Erythroblast (primary cell): ENCODE measurements at regions not wholly inside any gene's neighbourhood (a gene's known extent, or its start where the extent isn't known, plus 50 kb on each side); places are given as distances from the start of the nearest gene placed in this dataset.

Experiments used
- GATA1 ChIP-seq: IDR thresholded peaks from 2 replicates; pipeline ENCODE4 v1.6.1; 2011; ENCODE audit warnings: low read depth, mild to moderate bottlenecking, control low read depth, low read length, moderate library complexity
- POLR2A ChIP-seq: IDR thresholded peaks from 2 replicates; pipeline ENCODE4 v1.6.1; 2011; ENCODE audit warnings: mild to moderate bottlenecking, low read length

DNA sequence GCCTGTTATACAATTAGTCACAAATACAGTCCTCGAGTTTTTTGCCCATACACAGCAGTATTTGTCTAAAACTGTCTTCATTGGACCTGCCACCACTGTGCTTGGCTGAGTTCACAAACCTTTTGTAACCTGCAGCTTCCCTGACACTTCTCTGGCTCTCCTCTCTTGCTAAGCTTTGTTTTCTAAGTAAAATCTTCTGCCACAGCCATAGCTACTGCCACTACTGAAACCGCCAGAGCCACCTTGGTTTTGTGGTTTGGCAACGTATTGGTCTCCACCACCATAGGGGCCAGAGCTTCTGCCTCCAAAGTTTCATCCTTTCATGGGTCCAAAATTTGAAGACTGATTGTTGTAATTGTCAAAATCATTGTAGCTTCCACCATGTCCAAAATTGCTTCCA is 668.2 kb upstream of the BRINP3 start:
- TF ChIP-seq POLR2A, result no peak
- TF ChIP-seq GATA1, result no peak
